HL-60 (cell line): ENCODE measurements at regions not wholly inside any gene's neighbourhood (a gene's known extent, or its start where the extent isn't known, plus 50 kb on each side); places are given as distances from the start of the nearest gene placed in this dataset.

Source experiments
- CTCF ChIP-seq: IDR thresholded peaks from one replicate; pipeline ENCODE4 v1.5.1; 2011; ENCODE audit warnings: low read length, control low read depth, inconsistent platforms; ENCODE audit not compliant: insufficient read depth
- POLR2AphosphoS5 ChIP-seq: IDR thresholded peaks from 2 replicates; pipeline ENCODE4 v1.6.1; 2012; ENCODE audit warnings: low read depth

GRCh38 chr12:83190631-83191390 lies 504.1 kb downstream of the TMTC2 start:
- TF ChIP-seq CTCF, result no peak
- TF ChIP-seq POLR2AphosphoS5, result no peak
